Spleen (tissue), 7 donors: ENCODE measurements at regions not wholly inside any gene's neighbourhood (a gene's known extent, or its start where the extent isn't known, plus 50 kb on each side); places are given as distances from the start of the nearest gene placed in this dataset.

Experiments
- POLR2A ChIP-seq, 3 donors: fragments of 450-650 bp; IDR thresholded peaks; one replicate each; pipeline ENCODE4 v1.5.1; 2017; ENCODE audit warnings: antibody characterized with exemption in 3 of 3, mild to moderate bottlenecking in 1 of 3
- TF ChIP-seq, protein P1 (sequence below), 11 experiments: fragments of 200-600 bp in 7 of 11; fragments of 450-650 bp in 4 of 11; sonication (generic) in 4 of 11; IDR thresholded peaks in 8 of 11; conservative IDR thresholded peaks in 3 of 11; 1 replicate in 7 of 11; 2 replicates in 4 of 11; pipeline versions ENCODE4 v1.4.0 to v1.8.0; 2016 to 2021; ENCODE audit warnings: antibody characterized with exemption in 11 of 11, inconsistent platforms in 4 of 11, mild to moderate bottlenecking in 1 of 11
- donor health status: DM: no; HTN: no; CAD: no; lungs with moderate emphysema.
- donor health status: DM: no; HTN: no; CAD: no.
- donor health status: DM: no; HTN: no; CAD: no.

DNA sequence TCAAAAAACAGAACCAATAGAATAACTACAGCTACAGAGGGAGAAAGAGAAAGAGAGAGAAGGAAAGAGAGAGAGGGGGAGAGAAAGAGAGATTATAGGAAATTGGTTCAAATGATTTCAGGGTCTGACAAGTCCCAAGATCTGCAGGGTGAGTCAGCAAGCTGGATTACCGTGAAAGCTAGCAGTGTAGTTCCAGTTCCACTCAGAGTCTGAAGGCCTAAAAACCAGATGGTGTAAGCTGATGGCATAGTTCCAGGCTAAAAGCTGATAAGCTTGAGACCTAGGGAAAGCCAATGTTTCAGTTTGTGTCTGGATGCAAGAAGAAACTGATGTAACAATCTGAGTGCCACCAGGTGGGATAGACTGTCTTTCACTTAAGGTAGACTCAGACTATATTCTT, 397.7 kb downstream of the TRIB2 start:
- TF ChIP-seq, protein P1, sequence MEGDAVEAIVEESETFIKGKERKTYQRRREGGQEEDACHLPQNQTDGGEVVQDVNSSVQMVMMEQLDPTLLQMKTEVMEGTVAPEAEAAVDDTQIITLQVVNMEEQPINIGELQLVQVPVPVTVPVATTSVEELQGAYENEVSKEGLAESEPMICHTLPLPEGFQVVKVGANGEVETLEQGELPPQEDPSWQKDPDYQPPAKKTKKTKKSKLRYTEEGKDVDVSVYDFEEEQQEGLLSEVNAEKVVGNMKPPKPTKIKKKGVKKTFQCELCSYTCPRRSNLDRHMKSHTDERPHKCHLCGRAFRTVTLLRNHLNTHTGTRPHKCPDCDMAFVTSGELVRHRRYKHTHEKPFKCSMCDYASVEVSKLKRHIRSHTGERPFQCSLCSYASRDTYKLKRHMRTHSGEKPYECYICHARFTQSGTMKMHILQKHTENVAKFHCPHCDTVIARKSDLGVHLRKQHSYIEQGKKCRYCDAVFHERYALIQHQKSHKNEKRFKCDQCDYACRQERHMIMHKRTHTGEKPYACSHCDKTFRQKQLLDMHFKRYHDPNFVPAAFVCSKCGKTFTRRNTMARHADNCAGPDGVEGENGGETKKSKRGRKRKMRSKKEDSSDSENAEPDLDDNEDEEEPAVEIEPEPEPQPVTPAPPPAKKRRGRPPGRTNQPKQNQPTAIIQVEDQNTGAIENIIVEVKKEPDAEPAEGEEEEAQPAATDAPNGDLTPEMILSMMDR (IDR thresholded peaks at IDR 0.05 in 8 of 11, conservative IDR thresholded peaks at IDR 0.05 in 3 of 11), result no peak
- TF ChIP-seq POLR2A (IDR thresholded peaks at IDR 0.05), result no peak
